SU-DHL-6 (cell line): ENCODE measurements at regions not wholly inside any gene's neighbourhood (a gene's known extent, or its start where the extent isn't known, plus 50 kb on each side); places are given as distances from the start of the nearest gene placed in this dataset.

Experiments
- CTCF ChIP-seq: fragments of 200-600 bp; sonication (generic); IDR thresholded peaks from one replicate; pipeline ENCODE4 v1.5.1; 2017; ENCODE audit warnings: antibody characterized with exemption, mild to moderate bottlenecking, low read length, moderate library complexity; ENCODE audit not compliant: insufficient read depth, poor library complexity, severe bottlenecking
- EZH2phosphoT487 ChIP-seq: fragments of 200-600 bp; sonication (generic), shearing (Covaris generic); conservative IDR thresholded peaks from 2 replicates; pipeline ENCODE4 v1.6.1; 2018; ENCODE audit warnings: mild to moderate bottlenecking, antibody characterized with exemption, low read length, moderate library complexity, mixed read lengths

GRCh38 chr1:228804173-228804572 lies 68.9 kb downstream of the RHOU start:
- TF ChIP-seq CTCF (no peak), EZH2phosphoT487 (no peak)
